Upper lobe of left lung (tissue), 6 donors: ENCODE measurements at regions not wholly inside any gene's neighbourhood (a gene's known extent, or its start where the extent isn't known, plus 50 kb on each side); places are given as distances from the start of the nearest gene placed in this dataset.

ENCODE experiments used
- ATAC-seq, 2 donors: fragments of 200-7000 bp; cut with Tn5 transposase; one replicate each; pipeline ENCODE4 v1.9.1; 2022; ENCODE audit warnings: mild to moderate bottlenecking in 2 of 2, moderate library complexity in 2 of 2; ENCODE audit not compliant: low FRiP score in 2 of 2
- DNase-seq, 2 donors: peaks; one replicate each; pipeline ENCODE4 v3.0.0-alpha.2; 2019 to 2020
- H3K27ac ChIP-seq, 4 donors: fragments of 200-600 bp; sonication (generic); one replicate each; pipeline ENCODE4 v1.5.1; 2016 to 2019
- H3K27me3 ChIP-seq, 4 donors: fragments of 200-600 bp; sonication (generic); one replicate each; pipeline ENCODE4 v1.5.1; 2017 to 2019
- H3K36me3 ChIP-seq, 4 donors: fragments of 200-600 bp; sonication (generic); one replicate each; pipeline ENCODE4 v1.5.1; 2016 to 2019
- H3K4me1 ChIP-seq, 4 donors: fragments of 200-600 bp; sonication (generic); one replicate each; pipeline ENCODE4 v1.5.1; 2018 to 2019
- H3K4me3 ChIP-seq, 4 donors: fragments of 200-600 bp; sonication (generic); one replicate each; pipeline ENCODE4 v1.5.1; 2017 to 2019; ENCODE audit warnings: mild to moderate bottlenecking in 2 of 4, moderate library complexity in 1 of 4
- H3K9me3 ChIP-seq, 4 donors: fragments of 200-600 bp; sonication (generic); one replicate each; pipeline ENCODE4 v1.5.1; 2018 to 2019
- EP300 ChIP-seq, 4 donors: sonication (generic); formaldehyde crosslinking; IDR thresholded peaks; one replicate each; pipeline ENCODE4 v1.5.1; 2017; ENCODE audit warnings: antibody characterized with exemption in 4 of 4, control low read depth in 2 of 4
- POLR2A ChIP-seq, 4 donors: fragments of 450-650 bp; IDR thresholded peaks; one replicate each; pipeline ENCODE4 v1.5.1; 2016 to 2017; ENCODE audit warnings: antibody characterized with exemption in 4 of 4, mild to moderate bottlenecking in 2 of 4
- POLR2AphosphoS5 ChIP-seq, 2 donors: sonication (generic); formaldehyde crosslinking; IDR thresholded peaks; one replicate each; pipeline ENCODE4 v1.5.1; 2017; ENCODE audit warnings: antibody characterized with exemption in 2 of 2
- WGBS, 2 donors: methylation state at CpG; one replicate each; pipeline ENCODE4 v1.1.5; 2017 to 2018; 5-methylcytosine and 5-hydroxymethylcytosine counted together
- TF ChIP-seq, protein P1 (sequence below), 6 experiments: fragments of 450-650 bp in 4 of 6; fragments of 200-600 bp in 2 of 6; sonication (generic) in 2 of 6; IDR thresholded peaks; one replicate each; pipeline ENCODE4 v1.5.1; 2016 to 2019; ENCODE audit warnings: antibody characterized with exemption in 6 of 6
- donor health status: DM: no; HTN: no; CAD: no; lungs with moderate emphysema.
- donor health status: DM: no; HTN: yes; CAD: no; lungs with severe emphysema.

DNA sequence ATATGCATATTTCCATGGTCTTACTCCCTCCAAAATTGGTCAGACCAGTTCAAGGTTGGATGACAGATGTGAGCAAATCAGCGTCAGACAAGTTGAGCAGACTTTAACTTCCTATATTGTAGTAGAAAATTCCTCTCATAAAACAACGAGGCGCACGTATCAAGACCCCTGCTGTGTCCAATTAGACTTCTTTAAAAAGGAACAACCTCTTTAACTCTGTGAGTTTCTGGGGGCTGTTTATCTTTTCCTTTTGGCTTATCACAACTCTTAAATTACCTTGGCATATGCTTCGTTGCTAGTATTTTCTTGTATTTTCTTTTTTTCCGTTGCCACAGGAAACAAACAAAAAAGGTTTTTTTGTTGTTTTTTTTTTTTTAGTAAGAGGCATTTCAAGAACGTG lies 398.2 kb upstream of the WWC1 start:
- H3K27me3 ChIP-seq = no peaks in the 10 kb centered on the region
- ATAC-seq (no peak), DNase-seq (no peak)
- TF ChIP-seq POLR2A (IDR thresholded peaks at IDR 0.05) (no peak), POLR2AphosphoS5 (IDR thresholded peaks at IDR 0.05) (no peak), EP300 (IDR thresholded peaks at IDR 0.05) (no peak)
- TF ChIP-seq, protein P1, sequence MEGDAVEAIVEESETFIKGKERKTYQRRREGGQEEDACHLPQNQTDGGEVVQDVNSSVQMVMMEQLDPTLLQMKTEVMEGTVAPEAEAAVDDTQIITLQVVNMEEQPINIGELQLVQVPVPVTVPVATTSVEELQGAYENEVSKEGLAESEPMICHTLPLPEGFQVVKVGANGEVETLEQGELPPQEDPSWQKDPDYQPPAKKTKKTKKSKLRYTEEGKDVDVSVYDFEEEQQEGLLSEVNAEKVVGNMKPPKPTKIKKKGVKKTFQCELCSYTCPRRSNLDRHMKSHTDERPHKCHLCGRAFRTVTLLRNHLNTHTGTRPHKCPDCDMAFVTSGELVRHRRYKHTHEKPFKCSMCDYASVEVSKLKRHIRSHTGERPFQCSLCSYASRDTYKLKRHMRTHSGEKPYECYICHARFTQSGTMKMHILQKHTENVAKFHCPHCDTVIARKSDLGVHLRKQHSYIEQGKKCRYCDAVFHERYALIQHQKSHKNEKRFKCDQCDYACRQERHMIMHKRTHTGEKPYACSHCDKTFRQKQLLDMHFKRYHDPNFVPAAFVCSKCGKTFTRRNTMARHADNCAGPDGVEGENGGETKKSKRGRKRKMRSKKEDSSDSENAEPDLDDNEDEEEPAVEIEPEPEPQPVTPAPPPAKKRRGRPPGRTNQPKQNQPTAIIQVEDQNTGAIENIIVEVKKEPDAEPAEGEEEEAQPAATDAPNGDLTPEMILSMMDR (IDR thresholded peaks at IDR 0.05) = no peak
- 74% methylated on average over 7 of the region's 7 CpGs for WGBS, 2 donors
- H3K27ac ChIP-seq = no peak overlapping the region
- H3K4me1 ChIP-seq = no peaks in the 10 kb centered on the region
- no peaks in the 10 kb centered on the region for H3K9me3 ChIP-seq
- H3K36me3 ChIP-seq = no peaks in the 10 kb centered on the region
- no peak overlapping the region for H3K4me3 ChIP-seq

DNA sequence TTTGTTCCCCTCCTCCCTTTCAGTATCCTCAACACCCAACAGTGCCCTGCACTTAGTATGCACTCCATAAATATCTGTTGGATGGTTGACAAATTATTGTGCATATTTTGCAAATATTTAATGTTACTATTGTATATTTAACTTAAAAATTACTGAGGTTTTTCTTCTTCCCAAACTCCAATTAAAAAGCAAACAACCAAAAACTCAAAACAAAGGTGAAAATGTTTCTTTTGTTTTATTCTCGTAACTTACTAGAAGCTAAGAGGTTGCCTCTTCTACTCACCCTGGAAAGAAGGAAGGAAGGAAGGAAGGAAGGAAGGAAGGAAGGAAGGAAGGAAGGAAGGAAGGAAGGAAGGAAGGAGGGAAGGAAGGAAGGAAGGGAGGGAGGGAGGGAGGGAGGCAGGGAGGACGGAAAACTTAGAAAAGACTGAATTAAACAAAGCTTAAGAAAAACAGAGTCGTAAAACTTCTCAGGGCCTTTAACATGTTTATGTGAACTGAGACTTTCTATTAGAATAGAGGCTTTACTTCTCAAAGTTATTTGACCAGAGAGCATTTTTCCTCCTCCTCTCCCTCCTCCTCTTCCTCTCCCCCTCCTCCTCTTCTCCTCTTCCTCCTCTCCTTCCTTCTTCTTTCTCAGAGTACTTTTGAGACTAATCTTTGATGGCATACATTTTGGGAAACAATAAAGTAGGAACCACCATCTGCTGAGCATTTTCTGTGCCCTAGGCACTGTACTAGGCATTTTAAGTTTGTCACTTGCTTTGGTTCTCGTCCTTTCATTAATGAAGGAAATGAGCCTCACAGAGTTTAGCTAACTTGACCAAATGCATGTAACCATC lies 396.6 kb upstream of the WWC1 start:
- TF ChIP-seq POLR2AphosphoS5 (IDR thresholded peaks at IDR 0.05) = no peak
- no peak for TF ChIP-seq POLR2A (IDR thresholded peaks at IDR 0.05)
- TF ChIP-seq, protein P1 (IDR thresholded peaks at IDR 0.05) = no peak
- no peak for TF ChIP-seq EP300 (IDR thresholded peaks at IDR 0.05)

DNA sequence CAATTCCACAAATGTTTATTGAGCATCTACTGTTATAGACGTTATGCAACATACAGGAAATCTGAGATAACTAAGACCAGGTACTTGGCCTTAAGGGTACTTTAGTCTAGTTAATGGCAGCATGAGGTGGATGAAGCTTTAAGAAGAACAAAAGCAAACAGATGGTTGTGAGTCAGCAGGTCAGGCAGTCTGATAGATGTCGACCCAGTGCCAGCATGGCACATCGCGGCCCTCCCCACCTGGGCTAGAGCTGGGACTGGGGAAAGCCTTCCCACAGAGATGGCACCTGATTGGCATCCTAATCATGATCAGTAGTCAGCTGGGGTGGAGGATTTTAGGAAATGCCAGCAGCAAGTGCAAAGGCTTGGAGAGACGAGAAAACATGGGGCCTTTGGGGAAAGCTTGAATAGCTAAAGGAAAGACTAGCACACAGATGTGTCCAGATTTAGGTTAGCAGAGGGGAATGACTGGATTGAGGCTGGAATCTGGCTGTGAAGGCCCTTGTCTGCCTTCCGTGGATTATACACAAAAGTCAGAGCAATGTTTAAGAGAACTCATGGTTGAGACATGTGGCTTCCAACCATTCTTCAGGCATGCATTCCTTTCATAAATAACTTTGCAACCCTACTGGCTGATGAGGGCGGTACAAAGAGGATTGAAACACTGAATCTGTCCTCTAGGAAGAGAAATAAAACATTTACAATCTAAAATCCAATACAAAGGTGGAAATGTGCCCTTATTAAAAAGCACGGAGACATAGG lies 395.4 kb upstream of the WWC1 start:
- Histone ChIP-seq H3K9me3 (no peaks in the 10 kb centered on the region), H3K36me3 (no peaks in the 10 kb centered on the region), H3K27ac (no peak overlapping the region), H3K4me3 (no peak overlapping the region), H3K4me1 (no peaks in the 10 kb centered on the region), H3K27me3 (no peaks in the 10 kb centered on the region)
- no peak for ATAC-seq
- WGBS, 2 donors = 85 to 86% methylated on average over 8 of the region's 8 CpGs
- no peak for TF ChIP-seq POLR2A (IDR thresholded peaks at IDR 0.05)
- no peak for TF ChIP-seq POLR2AphosphoS5 (IDR thresholded peaks at IDR 0.05)
- TF ChIP-seq, protein P1 (IDR thresholded peaks at IDR 0.05) = no peak
- no peak for TF ChIP-seq EP300 (IDR thresholded peaks at IDR 0.05)
- DNase-seq = peak in 1 of 2 donors; percentile 37

More for the DNA sequence above, 396.6 kb upstream of the WWC1 start:
- Histone ChIP-seq H3K36me3 (no peaks in the 10 kb centered on the region), H3K4me3 (no peak overlapping the region), H3K27me3 (no peaks in the 10 kb centered on the region), H3K4me1 (no peaks in the 10 kb centered on the region), H3K9me3 (no peaks in the 10 kb centered on the region), H3K27ac (no peak overlapping the region)
- 78 to 82% methylated on average over 4 of the region's 4 CpGs for WGBS, 2 donors
- no peak for DNase-seq
- no peak for ATAC-seq

DNA sequence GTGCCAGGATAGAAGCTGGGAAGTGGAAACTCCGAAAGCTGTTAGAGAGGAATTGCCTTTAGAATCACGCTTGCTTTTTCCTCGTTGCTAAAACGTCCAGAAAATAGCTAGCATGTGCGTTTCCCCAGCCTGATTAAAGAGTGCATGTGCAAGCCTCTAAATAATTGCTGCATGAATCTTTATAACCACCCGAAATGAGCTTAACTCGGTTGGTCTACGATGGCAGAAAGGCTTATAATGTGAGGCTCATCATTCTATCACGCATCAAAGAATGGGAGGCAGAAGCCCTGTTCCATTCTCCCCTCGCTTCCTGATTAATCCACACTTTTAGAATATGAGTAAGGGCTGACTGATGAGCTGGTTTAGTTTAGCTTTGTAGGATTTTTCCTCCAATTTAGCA lies 394.6 kb upstream of the WWC1 start:
- TF ChIP-seq, protein P1 (IDR thresholded peaks at IDR 0.05) = no peak
- no peak for TF ChIP-seq POLR2AphosphoS5 (IDR thresholded peaks at IDR 0.05)
- no peak for TF ChIP-seq POLR2A (IDR thresholded peaks at IDR 0.05)
- TF ChIP-seq EP300 (IDR thresholded peaks at IDR 0.05) = no peak
- Histone ChIP-seq H3K27ac (no peak overlapping the region), H3K36me3 (no peaks in the 10 kb centered on the region), H3K27me3 (no peaks in the 10 kb centered on the region), H3K4me1 (no peaks in the 10 kb centered on the region), H3K9me3 (no peaks in the 10 kb centered on the region), H3K4me3 (no peak overlapping the region)
- 86 to 89% methylated on average over 10 of the region's 10 CpGs for WGBS, 2 donors
- no peak for DNase-seq
- no peak for ATAC-seq
